ENCODE measurements at regions not wholly inside any gene's neighbourhood (a gene's known extent, or its start where the extent isn't known, plus 50 kb on each side); places are given as distances from the start of the nearest gene placed in this dataset.

DNA sequence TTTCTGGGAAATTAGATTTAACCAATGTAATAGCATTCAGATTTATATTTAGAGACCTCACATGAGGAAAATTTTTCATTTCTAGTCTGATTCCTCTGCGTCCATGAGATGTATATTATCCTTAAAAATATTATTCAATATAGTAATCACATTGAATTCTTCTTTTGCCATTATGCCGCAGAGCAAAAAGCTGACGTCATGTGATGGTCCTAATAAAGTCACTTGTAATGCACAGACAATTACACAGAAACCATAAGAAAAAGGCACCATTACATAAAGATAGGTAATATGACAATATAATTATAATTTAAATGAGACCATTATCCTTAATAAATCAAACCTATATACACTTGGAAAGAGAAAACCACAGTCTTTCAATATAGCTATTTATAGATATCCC is 1021.5 kb downstream of the PCDH9 start:
- H2BK15ac ChIP-seq (ENCODE audit: low read depth, low read length) = no peak overlapping the region
- H4K20me1 ChIP-seq (ENCODE audit: insufficient read depth, low read length) = no peaks in the 10 kb centered on the region
- no CpG with 5 or more reads among the region's 3 CpGs for WGBS, 2 experiments (ENCODE audit: extremely low coverage in 2 of 2, insufficient read length in 1 of 2)
- no peak overlapping the region for H3K4ac ChIP-seq (ENCODE audit: low read depth, low read length)
- H3K36me3 ChIP-seq (ENCODE audit: control insufficient read depth, insufficient read depth, low read length) = no peaks in the 10 kb centered on the region
- H2AK5ac ChIP-seq (ENCODE audit: low read depth, low read length) = no peak overlapping the region
- no peak overlapping the region for H4K5ac ChIP-seq (ENCODE audit: low read depth, low read length)
- no TSS peak for BruUV-seq (replicated peaks)
- TF ChIP-seq, protein P1, sequence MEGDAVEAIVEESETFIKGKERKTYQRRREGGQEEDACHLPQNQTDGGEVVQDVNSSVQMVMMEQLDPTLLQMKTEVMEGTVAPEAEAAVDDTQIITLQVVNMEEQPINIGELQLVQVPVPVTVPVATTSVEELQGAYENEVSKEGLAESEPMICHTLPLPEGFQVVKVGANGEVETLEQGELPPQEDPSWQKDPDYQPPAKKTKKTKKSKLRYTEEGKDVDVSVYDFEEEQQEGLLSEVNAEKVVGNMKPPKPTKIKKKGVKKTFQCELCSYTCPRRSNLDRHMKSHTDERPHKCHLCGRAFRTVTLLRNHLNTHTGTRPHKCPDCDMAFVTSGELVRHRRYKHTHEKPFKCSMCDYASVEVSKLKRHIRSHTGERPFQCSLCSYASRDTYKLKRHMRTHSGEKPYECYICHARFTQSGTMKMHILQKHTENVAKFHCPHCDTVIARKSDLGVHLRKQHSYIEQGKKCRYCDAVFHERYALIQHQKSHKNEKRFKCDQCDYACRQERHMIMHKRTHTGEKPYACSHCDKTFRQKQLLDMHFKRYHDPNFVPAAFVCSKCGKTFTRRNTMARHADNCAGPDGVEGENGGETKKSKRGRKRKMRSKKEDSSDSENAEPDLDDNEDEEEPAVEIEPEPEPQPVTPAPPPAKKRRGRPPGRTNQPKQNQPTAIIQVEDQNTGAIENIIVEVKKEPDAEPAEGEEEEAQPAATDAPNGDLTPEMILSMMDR (conservative IDR thresholded peaks at IDR 0.05; ENCODE audit: low read depth, low read length) = no peak
- no peak for TF ChIP-seq RAD21 (IDR thresholded peaks at IDR 0.05; ENCODE audit: low read length)
- no peak for TF ChIP-seq MXI1 (IDR thresholded peaks at IDR 0.05; ENCODE audit: borderline replicate concordance, low read depth, low read length)
- no peak for TF ChIP-seq NFE2L2 (IDR thresholded peaks at IDR 0.05; ENCODE audit: low read depth, low read length)
- TF ChIP-seq, protein P2, sequence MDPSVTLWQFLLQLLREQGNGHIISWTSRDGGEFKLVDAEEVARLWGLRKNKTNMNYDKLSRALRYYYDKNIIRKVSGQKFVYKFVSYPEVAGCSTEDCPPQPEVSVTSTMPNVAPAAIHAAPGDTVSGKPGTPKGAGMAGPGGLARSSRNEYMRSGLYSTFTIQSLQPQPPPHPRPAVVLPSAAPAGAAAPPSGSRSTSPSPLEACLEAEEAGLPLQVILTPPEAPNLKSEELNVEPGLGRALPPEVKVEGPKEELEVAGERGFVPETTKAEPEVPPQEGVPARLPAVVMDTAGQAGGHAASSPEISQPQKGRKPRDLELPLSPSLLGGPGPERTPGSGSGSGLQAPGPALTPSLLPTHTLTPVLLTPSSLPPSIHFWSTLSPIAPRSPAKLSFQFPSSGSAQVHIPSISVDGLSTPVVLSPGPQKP (IDR thresholded peaks at IDR 0.05; ENCODE audit: borderline replicate concordance, low read depth, low read length) = no peak
- TF ChIP-seq RFX5 (IDR thresholded peaks at IDR 0.05; ENCODE audit: low read depth, low read length) = no peak
- no peak for TF ChIP-seq SMC3 (IDR thresholded peaks at IDR 0.05; ENCODE audit: low read depth, low read length)
- TF ChIP-seq MAZ (IDR thresholded peaks at IDR 0.05; ENCODE audit: borderline replicate concordance, low read depth, low read length) = no peak
- no peak for TF ChIP-seq FOS (IDR thresholded peaks at IDR 0.05; ENCODE audit: low read depth, low read length)
- TF ChIP-seq CHD1 (IDR thresholded peaks at IDR 0.05; ENCODE audit: low read depth, low read length) = no peak
- DNase-seq = no peak
- no peak overlapping the region for H4K91ac ChIP-seq (ENCODE audit: insufficient read depth, low read depth, low read length)
- H3K4me3 ChIP-seq (ENCODE audit: insufficient read depth, low read depth, low read length) = no peak overlapping the region
- H2BK5ac ChIP-seq (ENCODE audit: low read depth, low read length, poor library complexity, severe bottlenecking) = no peak overlapping the region
- no peak overlapping the region for H2BK20ac ChIP-seq (ENCODE audit: low read depth, low read length)
- dilution Hi-C loops (cut with HindIII; ENCODE audit: low sequenced_read_pairs, unreplicated experiment) = no loop called here
- intact Hi-C loops (cut with micrococcal nuclease) = loop anchor here (10.0 kb wide), 1 partner anchor 554 kb away; no protein-coding TSS in a partner anchor
- no peaks in the 10 kb centered on the region for H3K9me3 ChIP-seq (ENCODE audit: control insufficient read depth, insufficient read depth, low read length)
- in situ Hi-C loops (cut with MboI; ENCODE audit: low sequenced_read_pairs) = no loop called here
- no peak overlapping the region for H3K27ac ChIP-seq (ENCODE audit: insufficient read depth, low read length)
- H2AFZ ChIP-seq (replicated peaks; ENCODE audit: low read length, poor library complexity) = no peak overlapping the region
- no peaks in the 10 kb centered on the region for H3K27me3 ChIP-seq (ENCODE audit: control insufficient read depth, insufficient read depth, low read length)
- H3K56ac ChIP-seq (ENCODE audit: extremely low read depth, insufficient read depth, low read length) = no peak overlapping the region
- H3K4me1 ChIP-seq (ENCODE audit: control insufficient read depth, insufficient read depth, low read length) = no peaks in the 10 kb centered on the region
- H2AK9ac ChIP-seq (replicated peaks; ENCODE audit: low read depth, low read length, poor library complexity) = no peak overlapping the region
- H3K79me1 ChIP-seq (ENCODE audit: low read depth in 1 of 2, low read length in 2 of 2) = no peaks in the 10 kb centered on the region
- CTCF ChIA-PET = no interaction called here
- H3K9me1 ChIP-seq (ENCODE audit: insufficient read depth, low read length) = peaks cover 3% of the 10 kb centered on the region; the same call in 1 of the 2 replicates
- no peak overlapping the region for H4K8ac ChIP-seq (ENCODE audit: low read depth in 2 of 2, low read length in 2 of 2)
- no peak overlapping the region for H3K9ac ChIP-seq (ENCODE audit: low read depth, low read length)
- no peak overlapping the region for H3K23ac ChIP-seq (ENCODE audit: low read depth, low read length)
- no peak overlapping the region for H3K4me2 ChIP-seq (ENCODE audit: low read depth, low read length)
- no peak for ATAC-seq (ENCODE audit: low read depth)
- no peak overlapping the region for H3K18ac ChIP-seq (ENCODE audit: low read depth, low read length)
- no peak overlapping the region for H3K14ac ChIP-seq (replicated peaks; ENCODE audit: low read depth, low read length)
- no peak overlapping the region for H2BK120ac ChIP-seq (ENCODE audit: low read depth, low read length)
- POLR2A ChIA-PET (ENCODE audit: unreplicated experiment) = no interaction called here
